GM12872 (cell line): ENCODE measurements at regions not wholly inside any gene's neighbourhood (a gene's known extent, or its start where the extent isn't known, plus 50 kb on each side); places are given as distances from the start of the nearest gene placed in this dataset.

Source experiments
- CTCF ChIP-seq: IDR thresholded peaks from 3 replicates; pipeline ENCODE4 v1.5.1; 2011; ENCODE audit warnings: low read depth, mild to moderate bottlenecking, low read length, moderate library complexity; ENCODE audit not compliant: insufficient read depth

- TF ChIP-seq CTCF, result no peak
Observed at GRCh38 chr4:124018383-124019317, 622.1 kb downstream of the SPRY1 start.

GRCh38 chr4:124019749-124020549 lies 623.4 kb downstream of the SPRY1 start:
- TF ChIP-seq CTCF, result no peak

- no peak for TF ChIP-seq CTCF
Observed at GRCh38 chr4:124025000-124025399, 628.4 kb downstream of the SPRY1 start.

- TF ChIP-seq CTCF, result no peak
Observed at GRCh38 chr4:124025428-124025827, 628.8 kb downstream of the SPRY1 start.

GRCh38 chr4:124028182-124028581 lies 631.6 kb downstream of the SPRY1 start:
- no peak for TF ChIP-seq CTCF

GRCh38 chr4:124030147-124030546 lies 633.6 kb downstream of the SPRY1 start:
- TF ChIP-seq CTCF, result no peak

GRCh38 chr4:124032035-124032434 lies 635.4 kb downstream of the SPRY1 start:
- no peak for TF ChIP-seq CTCF
